H9 (cell line): ENCODE measurements at regions not wholly inside any gene's neighbourhood (a gene's known extent, or its start where the extent isn't known, plus 50 kb on each side); places are given as distances from the start of the nearest gene placed in this dataset.
"Not testable (repeated sequence)": the region's sequence is repeated elsewhere in the genome, so short reads cannot be mapped to it uniquely, and the experiment has no call there.

Source experiments
- DNase-seq: peaks from one replicate; pipeline ENCODE4 v3.0.0-alpha.2; 2017
- H2AFZ ChIP-seq: one replicate; pipeline ENCODE4 v1.6.1; 2013; ENCODE audit warnings: mild to moderate bottlenecking, low read length, control low read depth, moderate library complexity
- H2AK5ac ChIP-seq: 2 replicates; pipeline ENCODE4 v1.6.1; 2013; ENCODE audit warnings: low read length, control low read depth, mixed read lengths; ENCODE audit not compliant: insufficient read length
- H2BK120ac ChIP-seq: one replicate; pipeline ENCODE4 v1.6.1; 2013; ENCODE audit warnings: low read depth, mild to moderate bottlenecking, low read length, control low read depth, inconsistent platforms; ENCODE audit not compliant: poor library complexity, severe bottlenecking
- H2BK12ac ChIP-seq: 2 replicates; pipeline ENCODE4 v1.6.1; 2013; ENCODE audit warnings: low read length, control low read depth, mixed read lengths, low read depth; ENCODE audit not compliant: insufficient read length
- H2BK15ac ChIP-seq: 2 replicates; pipeline ENCODE4 v1.6.1; 2013; ENCODE audit warnings: low read depth, low read length, control low read depth
- H2BK20ac ChIP-seq: one replicate; pipeline ENCODE4 v1.6.1; 2013; ENCODE audit warnings: low read depth, mild to moderate bottlenecking, low read length, control low read depth, inconsistent platforms; ENCODE audit not compliant: poor library complexity, severe bottlenecking
- H2BK5ac ChIP-seq: 2 replicates; pipeline ENCODE4 v1.6.1; 2013; ENCODE audit warnings: low read length, control low read depth, mixed read lengths; ENCODE audit not compliant: insufficient read length
- H3K14ac ChIP-seq: 2 replicates; pipeline ENCODE4 v1.6.1; 2013; ENCODE audit warnings: low read length, control low read depth; ENCODE audit not compliant: insufficient read depth
- H3K18ac ChIP-seq: 2 replicates; pipeline ENCODE4 v1.6.1; 2013; ENCODE audit warnings: low read depth, mild to moderate bottlenecking, mixed read lengths, low read length, control low read depth; ENCODE audit not compliant: insufficient read length
- H3K23ac ChIP-seq: 2 replicates; pipeline ENCODE4 v1.6.1; 2013; ENCODE audit warnings: low read length, control low read depth, mixed read lengths, low read depth; ENCODE audit not compliant: insufficient read length
- H3K23me2 ChIP-seq: 2 replicates; pipeline ENCODE4 v1.6.1; 2013; ENCODE audit warnings: low read depth, mild to moderate bottlenecking, mixed read lengths, low read length, control low read depth; ENCODE audit not compliant: insufficient read length, poor library complexity, severe bottlenecking
- H3K27ac ChIP-seq: 2 replicates; pipeline ENCODE4 v1.5.1; 2013; ENCODE audit warnings: low read length, control low read depth, mixed read lengths, low read depth; ENCODE audit not compliant: insufficient read length
- H3K27me3 ChIP-seq: 2 replicates; pipeline ENCODE4 v1.6.1; 2013; ENCODE audit warnings: low read length, control low read depth, inconsistent platforms; ENCODE audit not compliant: insufficient read depth
- H3K4ac ChIP-seq: 2 replicates; pipeline ENCODE4 v1.6.1; 2013; ENCODE audit warnings: low read depth, mild to moderate bottlenecking, control low read depth, inconsistent platforms, low read length, moderate library complexity
- H3K4me1 ChIP-seq: 2 replicates; pipeline ENCODE4 v1.6.1; 2013; ENCODE audit warnings: low read length, control low read depth, inconsistent platforms; ENCODE audit not compliant: insufficient read depth
- H3K4me2 ChIP-seq: 2 replicates; pipeline ENCODE4 v1.6.1; 2013; ENCODE audit warnings: low read length, control low read depth, mixed read lengths; ENCODE audit not compliant: insufficient read length, insufficient read depth
- H3K56ac ChIP-seq: 2 replicates; pipeline ENCODE4 v1.6.1; 2013; ENCODE audit warnings: low read depth, mild to moderate bottlenecking, mixed read lengths, low read length, control low read depth; ENCODE audit not compliant: insufficient read length
- H3K79me1 ChIP-seq: 2 replicates; pipeline ENCODE4 v1.6.1; 2013; ENCODE audit warnings: low read depth, mild to moderate bottlenecking, moderate library complexity, low read length, control low read depth, inconsistent platforms; ENCODE audit not compliant: insufficient read depth, poor library complexity, severe bottlenecking
- H3K79me2 ChIP-seq: 2 replicates; pipeline ENCODE4 v1.6.1; 2013; ENCODE audit warnings: low read length, control low read depth, inconsistent platforms; ENCODE audit not compliant: insufficient read depth
- H3K9ac ChIP-seq: 2 replicates; pipeline ENCODE4 v1.6.1; 2013; ENCODE audit warnings: low read length, control low read depth, mixed read lengths; ENCODE audit not compliant: insufficient read length; ENCODE audit errors: extremely low read depth
- H3K9me3 ChIP-seq: one replicate; pipeline ENCODE4 v1.6.1; 2013; ENCODE audit warnings: low read depth, low read length, inconsistent platforms; ENCODE audit not compliant: control insufficient read depth
- H3T11ph ChIP-seq: one replicate; pipeline ENCODE4 v1.6.1; 2013; ENCODE audit warnings: mild to moderate bottlenecking, low read length, control low read depth, inconsistent platforms
- H4K20me1 ChIP-seq: one replicate; pipeline ENCODE4 v1.6.1; 2013; ENCODE audit not compliant: control insufficient read depth, insufficient read length, insufficient read depth
- H4K5ac ChIP-seq: 2 replicates; pipeline ENCODE4 v1.6.1; 2013; ENCODE audit warnings: low read depth, mild to moderate bottlenecking, mixed read lengths, low read length, control low read depth; ENCODE audit not compliant: insufficient read length
- H4K8ac ChIP-seq: replicated peaks from 2 replicates; pipeline ENCODE4 v1.6.1; 2013; ENCODE audit warnings: low read length, control low read depth, mixed read lengths, low read depth; ENCODE audit not compliant: insufficient read length
- H4K91ac ChIP-seq: 2 replicates; pipeline ENCODE4 v1.6.1; 2013; ENCODE audit warnings: low read depth, mild to moderate bottlenecking, moderate library complexity, mixed read lengths, low read length, control low read depth; ENCODE audit not compliant: insufficient read length
- H3K27ac Mint-ChIP-seq, 3 experiments: 2 replicates in 2 of 3; 3 replicates in 1 of 3; pipeline ENCODE4 v1.8.0; 2020 to 2021; ENCODE audit warnings: mixed read lengths in 3 of 3, mild to moderate bottlenecking in 1 of 3, moderate library complexity in 1 of 3
- H3K27me3 Mint-ChIP-seq: 2 replicates; pipeline ENCODE4 v1.8.0; 2021; ENCODE audit warnings: low read depth, mild to moderate bottlenecking, moderate library complexity, mixed read lengths
- H3K36me3 Mint-ChIP-seq, 3 experiments: 2 replicates in 2 of 3; 3 replicates in 1 of 3; pipeline ENCODE4 v1.8.0; 2020 to 2021; ENCODE audit warnings: low read depth in 3 of 3, mixed read lengths in 3 of 3; ENCODE audit not compliant: insufficient read depth in 1 of 3
- H3K4me1 Mint-ChIP-seq, 2 experiments: 2 replicates each; pipeline ENCODE4 v1.8.0; 2020; ENCODE audit warnings: mixed read lengths in 2 of 2
- H3K4me3 Mint-ChIP-seq, 2 experiments: 2 replicates in 1 of 2; 3 replicates in 1 of 2; pipeline ENCODE4 v1.8.0; 2020 to 2021; ENCODE audit warnings: mild to moderate bottlenecking in 2 of 2, mixed read lengths in 2 of 2, moderate library complexity in 1 of 2
- H3K9me3 Mint-ChIP-seq, 2 experiments: 2 replicates in 1 of 2; 3 replicates in 1 of 2; pipeline ENCODE4 v1.8.0; 2020; ENCODE audit warnings: mild to moderate bottlenecking in 2 of 2, mixed read lengths in 2 of 2, moderate library complexity in 1 of 2
- CTCF ChIP-seq: fragments of 200-600 bp; sonication (generic); conservative IDR thresholded peaks from 3 replicates; pipeline ENCODE4 v1.8.0; 2021; ENCODE audit warnings: antibody characterized with exemption, mild to moderate bottlenecking
- WGBS: extraction: QIAGEN DNeasy Blood & Tissue Kit; methylation state at CpG from one replicate; pipeline ENCODE4 v1.1.7; 2013; ENCODE audit warnings: missing lambda C conversion rate, low lambda C conversion rate, mixed read lengths; ENCODE audit not compliant: insufficient read length; ENCODE audit errors: extremely low coverage; 5-methylcytosine and 5-hydroxymethylcytosine counted together

- Histone ChIP-seq H3K79me1 (no peaks in the 10 kb centered on the region), H2BK120ac (no peak overlapping the region), H3K9me3 (no peaks in the 10 kb centered on the region), H3K4me1 (peaks cover 4% of the 10 kb centered on the region; the same call in 1 of the 2 replicates), H3K23me2 (no peaks in the 10 kb centered on the region), H2BK15ac (no peak overlapping the region), H3K27me3 (no peaks in the 10 kb centered on the region), H2BK5ac (no peak overlapping the region), H4K91ac (no peak overlapping the region), H3K18ac (no peak overlapping the region), H3K14ac (no peak overlapping the region), H4K20me1 (no peaks in the 10 kb centered on the region), H2BK20ac (no peak overlapping the region), H3K4ac (no peak overlapping the region), H3T11ph (no peak overlapping the region), H2BK12ac (no peak overlapping the region), H4K8ac (no peak overlapping the region), H2AK5ac (no peak overlapping the region), H3K79me2 (no peaks in the 10 kb centered on the region), H3K4me2 (no peak overlapping the region), H3K56ac (no peak overlapping the region), H2AFZ (no peak overlapping the region), H4K5ac (no peak overlapping the region), H3K23ac (no peak overlapping the region), H3K27ac (no peak overlapping the region), H3K9ac (no peak overlapping the region)
- no peak overlapping the region for H3K27ac Mint-ChIP-seq
- no peak for TF ChIP-seq CTCF
- H3K4me1 Mint-ChIP-seq: peaks cover 6% of the 10 kb centered on the region in 2 experiments
- no peak overlapping the region for H3K4me3 Mint-ChIP-seq
- H3K36me3 Mint-ChIP-seq: no peaks in the 10 kb centered on the region; a peak in 1 of 7 replicates
- H3K27me3 Mint-ChIP-seq: no peaks in the 10 kb centered on the region
- H3K9me3 Mint-ChIP-seq: no peaks in the 10 kb centered on the region
- WGBS: no CpG with 5 or more reads among the region's 3 CpGs
- DNase-seq: no peak
Observed at GRCh38 chr1:173330149-173330951, 123.2 kb upstream of the TNFSF4 start.

- not testable (repeated sequence) for H3K9me3 ChIP-seq, H3K27me3 ChIP-seq, H3K27ac ChIP-seq, H3K79me1 ChIP-seq, H3T11ph ChIP-seq, H3K4ac ChIP-seq, H2BK120ac ChIP-seq, H3K18ac ChIP-seq, H4K8ac ChIP-seq, H3K56ac ChIP-seq, H3K23ac ChIP-seq, H3K79me2 ChIP-seq, H4K20me1 ChIP-seq, H2BK15ac ChIP-seq, H3K4me3 Mint-ChIP-seq, H2AK5ac ChIP-seq, H4K91ac ChIP-seq, H3K14ac ChIP-seq, H3K9me3 Mint-ChIP-seq, H2BK12ac ChIP-seq, H3K27me3 Mint-ChIP-seq, H3K4me1 Mint-ChIP-seq, H4K5ac ChIP-seq, H3K4me2 ChIP-seq, H3K27ac Mint-ChIP-seq, H2BK5ac ChIP-seq, H3K9ac ChIP-seq, DNase-seq, H3K23me2 ChIP-seq, H2AFZ ChIP-seq, H3K4me1 ChIP-seq, H3K36me3 Mint-ChIP-seq, H2BK20ac ChIP-seq
- no CpG with 5 or more reads among the region's 10 CpGs for WGBS
Observed at GRCh38 chr1:173330952-173331548, 123.9 kb upstream of the TNFSF4 start.
